Neural cell (in vitro differentiated cells): ENCODE measurements at regions not wholly inside any gene's neighbourhood (a gene's known extent, or its start where the extent isn't known, plus 50 kb on each side); places are given as distances from the start of the nearest gene placed in this dataset.

Experiments
- H2AFZ ChIP-seq: fragments of 200-600, 300-800 bp; sonication (generic), shearing (Covaris generic); 2 replicates; pipeline ENCODE4 v1.6.0; 2014; ENCODE audit warnings: low read depth, mild to moderate bottlenecking, antibody characterized with exemption, low read length, moderate library complexity
- H3F3A ChIP-seq: fragments of 200-600 bp; shearing (Covaris generic); 2 replicates; pipeline ENCODE4 v1.6.1; 2016; ENCODE audit warnings: mild to moderate bottlenecking, moderate library complexity, mixed read lengths, antibody characterized with exemption, low read length; ENCODE audit not compliant: insufficient read depth, poor library complexity, severe bottlenecking
- H3K27ac ChIP-seq: fragments of 200-600, 300-800 bp; sonication (generic), shearing (Covaris generic); 2 replicates; pipeline ENCODE4 v1.5.1; 2014; ENCODE audit warnings: mild to moderate bottlenecking, low read length, moderate library complexity
- H3K27me3 ChIP-seq: fragments of 300-800, 200-600 bp; sonication (generic), shearing (Covaris generic); 2 replicates; pipeline ENCODE4 v1.6.0; 2014; ENCODE audit warnings: mild to moderate bottlenecking, low read depth, low read length, moderate library complexity; ENCODE audit not compliant: insufficient read depth
- H3K36me3 ChIP-seq: fragments of 300-800, 200-600 bp; sonication (generic), shearing (Covaris generic); 2 replicates; pipeline ENCODE4 v1.5.1; 2014; ENCODE audit warnings: mild to moderate bottlenecking, antibody characterized with exemption, low read length, moderate library complexity; ENCODE audit not compliant: insufficient read depth
- H3K4me2 ChIP-seq: fragments of 300-800, 200-600 bp; sonication (generic), shearing (Covaris generic); 2 replicates; pipeline ENCODE4 v1.6.0; 2014; ENCODE audit warnings: mild to moderate bottlenecking, low read length
- H3K4me3 ChIP-seq: fragments of 300-800, 200-600 bp; sonication (generic), shearing (Covaris generic); 2 replicates; pipeline ENCODE4 v1.5.1; 2014; ENCODE audit warnings: mild to moderate bottlenecking, low read length, moderate library complexity
- H3K79me2 ChIP-seq: fragments of 200-600 bp; shearing (Covaris generic); replicated peaks from 2 replicates; pipeline ENCODE4 v1.6.0; 2014; ENCODE audit warnings: mild to moderate bottlenecking, low read length, moderate library complexity; ENCODE audit not compliant: insufficient read depth
- H3K9ac ChIP-seq: fragments of 300-800, 200-600 bp; sonication (generic), shearing (Covaris generic); 2 replicates; pipeline ENCODE4 v1.6.1; 2016; ENCODE audit warnings: mild to moderate bottlenecking, low read length, mixed read lengths
- H3K9me2 ChIP-seq: fragments of 200-600 bp; shearing (Covaris generic); 2 replicates; pipeline ENCODE4 v1.6.1; 2016; ENCODE audit warnings: mild to moderate bottlenecking, low read length, mixed read lengths; ENCODE audit not compliant: insufficient read depth
- H3K9me3 ChIP-seq: fragments of 200-600, 300-800 bp; sonication (generic), shearing (Covaris generic); 2 replicates; pipeline ENCODE4 v1.6.1; 2016; ENCODE audit warnings: mild to moderate bottlenecking, mixed run types, low read length, moderate library complexity, mixed read lengths
- H4K20me1 ChIP-seq: fragments of 200-600 bp; shearing (Covaris generic); 2 replicates; pipeline ENCODE4 v1.6.1; 2016; ENCODE audit warnings: mild to moderate bottlenecking, mixed run types; ENCODE audit not compliant: insufficient read depth
- EP300 ChIP-seq: fragments of 450-650 bp; conservative IDR thresholded peaks from 2 replicates; pipeline ENCODE4 v1.6.1; 2014; ENCODE audit warnings: antibody characterized with exemption, mild to moderate bottlenecking, moderate library complexity; ENCODE audit not compliant: poor library complexity, severe bottlenecking
- EZH2 ChIP-seq: fragments of 200-600, 300-800 bp; shearing (Covaris generic), sonication (generic); IDR thresholded peaks from 2 replicates; pipeline ENCODE4 v1.6.1; 2014; ENCODE audit warnings: antibody characterized with exemption, low read length, borderline replicate concordance, mild to moderate bottlenecking; ENCODE audit not compliant: insufficient read depth, poor library complexity, severe bottlenecking
- MXI1 ChIP-seq: fragments of 450-650 bp; conservative IDR thresholded peaks from 2 replicates; pipeline ENCODE4 v1.6.1; 2014; ENCODE audit warnings: antibody characterized with exemption, mild to moderate bottlenecking; ENCODE audit not compliant: poor library complexity, severe bottlenecking
- POLR2AphosphoS5 ChIP-seq: IDR thresholded peaks from 2 replicates; pipeline ENCODE4 v1.6.1; 2012
- RAD21 ChIP-seq: fragments of 450-650 bp; conservative IDR thresholded peaks from 2 replicates; pipeline ENCODE4 v1.6.1; 2014; ENCODE audit warnings: antibody characterized with exemption, mild to moderate bottlenecking, moderate library complexity
- SMC3 ChIP-seq: fragments of 450-650 bp; conservative IDR thresholded peaks from 2 replicates; pipeline ENCODE4 v1.6.1; 2014; ENCODE audit warnings: antibody characterized with exemption, mild to moderate bottlenecking, moderate library complexity; ENCODE audit not compliant: poor library complexity
- TAF1 ChIP-seq: IDR thresholded peaks from 2 replicates; pipeline ENCODE4 v1.6.1; 2012; ENCODE audit warnings: low read depth
- TF ChIP-seq, protein P1 (sequence below): fragments of 450-650 bp; IDR thresholded peaks from 2 replicates; pipeline ENCODE4 v1.5.1; 2014; ENCODE audit warnings: antibody characterized with exemption, mild to moderate bottlenecking, moderate library complexity; ENCODE audit not compliant: poor library complexity, severe bottlenecking
- TF ChIP-seq, protein P2 (sequence below): IDR thresholded peaks from 2 replicates; pipeline ENCODE4 v1.6.1; 2012; ENCODE audit warnings: borderline replicate concordance

DNA sequence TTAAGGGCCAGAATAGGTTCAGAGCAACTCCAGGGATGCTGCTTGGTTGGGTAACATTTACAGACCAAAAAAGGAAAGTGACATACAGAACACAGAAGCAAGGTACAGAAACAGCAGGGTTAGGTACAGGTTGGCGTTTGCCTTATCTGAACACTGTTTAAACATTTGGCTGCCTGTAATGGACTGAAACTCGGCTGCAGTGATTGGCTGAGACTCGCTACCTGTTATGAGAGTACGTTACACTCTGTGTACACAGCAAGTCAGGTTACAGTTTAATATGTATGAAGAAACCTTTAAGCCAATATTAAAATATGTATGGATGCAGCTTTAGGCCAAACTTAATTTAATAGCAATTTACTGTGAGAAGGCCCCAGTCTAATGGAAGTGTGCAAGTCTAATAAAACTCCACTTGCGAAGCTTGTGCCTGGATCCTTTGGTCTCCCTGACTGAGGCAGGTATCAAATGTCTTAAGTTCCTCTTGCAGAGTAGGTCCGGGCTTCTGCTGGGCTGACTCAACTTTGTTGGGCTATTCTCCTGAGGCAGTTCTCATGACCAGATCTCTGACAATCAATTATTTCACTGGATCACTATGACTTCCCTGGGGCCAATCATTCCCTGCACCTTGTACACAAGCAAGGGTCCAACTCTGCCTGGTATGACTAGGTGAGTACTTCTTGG lies 204.9 kb downstream of the ZNF462 start:
- Histone ChIP-seq H2AFZ (no peak overlapping the region), H3K9me3 (no peaks in the 10 kb centered on the region), H3K4me3 (no peak overlapping the region), H3K27me3 (no peaks in the 10 kb centered on the region), H3K79me2 (no peaks in the 10 kb centered on the region), H4K20me1 (no peaks in the 10 kb centered on the region), H3K27ac (no peak overlapping the region), H3F3A (no peaks in the 10 kb centered on the region), H3K9me2 (no peaks in the 10 kb centered on the region), H3K36me3 (no peaks in the 10 kb centered on the region), H3K9ac (no peak overlapping the region), H3K4me2 (no peak overlapping the region)
- TF ChIP-seq EP300 (no peak), EZH2 (no peak), RAD21 (no peak), MXI1 (no peak), TAF1 (no peak), SMC3 (no peak), POLR2AphosphoS5 (no peak)
- TF ChIP-seq, protein P1, sequence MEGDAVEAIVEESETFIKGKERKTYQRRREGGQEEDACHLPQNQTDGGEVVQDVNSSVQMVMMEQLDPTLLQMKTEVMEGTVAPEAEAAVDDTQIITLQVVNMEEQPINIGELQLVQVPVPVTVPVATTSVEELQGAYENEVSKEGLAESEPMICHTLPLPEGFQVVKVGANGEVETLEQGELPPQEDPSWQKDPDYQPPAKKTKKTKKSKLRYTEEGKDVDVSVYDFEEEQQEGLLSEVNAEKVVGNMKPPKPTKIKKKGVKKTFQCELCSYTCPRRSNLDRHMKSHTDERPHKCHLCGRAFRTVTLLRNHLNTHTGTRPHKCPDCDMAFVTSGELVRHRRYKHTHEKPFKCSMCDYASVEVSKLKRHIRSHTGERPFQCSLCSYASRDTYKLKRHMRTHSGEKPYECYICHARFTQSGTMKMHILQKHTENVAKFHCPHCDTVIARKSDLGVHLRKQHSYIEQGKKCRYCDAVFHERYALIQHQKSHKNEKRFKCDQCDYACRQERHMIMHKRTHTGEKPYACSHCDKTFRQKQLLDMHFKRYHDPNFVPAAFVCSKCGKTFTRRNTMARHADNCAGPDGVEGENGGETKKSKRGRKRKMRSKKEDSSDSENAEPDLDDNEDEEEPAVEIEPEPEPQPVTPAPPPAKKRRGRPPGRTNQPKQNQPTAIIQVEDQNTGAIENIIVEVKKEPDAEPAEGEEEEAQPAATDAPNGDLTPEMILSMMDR, result no peak
- TF ChIP-seq, protein P2, sequence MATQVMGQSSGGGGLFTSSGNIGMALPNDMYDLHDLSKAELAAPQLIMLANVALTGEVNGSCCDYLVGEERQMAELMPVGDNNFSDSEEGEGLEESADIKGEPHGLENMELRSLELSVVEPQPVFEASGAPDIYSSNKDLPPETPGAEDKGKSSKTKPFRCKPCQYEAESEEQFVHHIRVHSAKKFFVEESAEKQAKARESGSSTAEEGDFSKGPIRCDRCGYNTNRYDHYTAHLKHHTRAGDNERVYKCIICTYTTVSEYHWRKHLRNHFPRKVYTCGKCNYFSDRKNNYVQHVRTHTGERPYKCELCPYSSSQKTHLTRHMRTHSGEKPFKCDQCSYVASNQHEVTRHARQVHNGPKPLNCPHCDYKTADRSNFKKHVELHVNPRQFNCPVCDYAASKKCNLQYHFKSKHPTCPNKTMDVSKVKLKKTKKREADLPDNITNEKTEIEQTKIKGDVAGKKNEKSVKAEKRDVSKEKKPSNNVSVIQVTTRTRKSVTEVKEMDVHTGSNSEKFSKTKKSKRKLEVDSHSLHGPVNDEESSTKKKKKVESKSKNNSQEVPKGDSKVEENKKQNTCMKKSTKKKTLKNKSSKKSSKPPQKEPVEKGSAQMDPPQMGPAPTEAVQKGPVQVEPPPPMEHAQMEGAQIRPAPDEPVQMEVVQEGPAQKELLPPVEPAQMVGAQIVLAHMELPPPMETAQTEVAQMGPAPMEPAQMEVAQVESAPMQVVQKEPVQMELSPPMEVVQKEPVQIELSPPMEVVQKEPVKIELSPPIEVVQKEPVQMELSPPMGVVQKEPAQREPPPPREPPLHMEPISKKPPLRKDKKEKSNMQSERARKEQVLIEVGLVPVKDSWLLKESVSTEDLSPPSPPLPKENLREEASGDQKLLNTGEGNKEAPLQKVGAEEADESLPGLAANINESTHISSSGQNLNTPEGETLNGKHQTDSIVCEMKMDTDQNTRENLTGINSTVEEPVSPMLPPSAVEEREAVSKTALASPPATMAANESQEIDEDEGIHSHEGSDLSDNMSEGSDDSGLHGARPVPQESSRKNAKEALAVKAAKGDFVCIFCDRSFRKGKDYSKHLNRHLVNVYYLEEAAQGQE, result no peak

DNA sequence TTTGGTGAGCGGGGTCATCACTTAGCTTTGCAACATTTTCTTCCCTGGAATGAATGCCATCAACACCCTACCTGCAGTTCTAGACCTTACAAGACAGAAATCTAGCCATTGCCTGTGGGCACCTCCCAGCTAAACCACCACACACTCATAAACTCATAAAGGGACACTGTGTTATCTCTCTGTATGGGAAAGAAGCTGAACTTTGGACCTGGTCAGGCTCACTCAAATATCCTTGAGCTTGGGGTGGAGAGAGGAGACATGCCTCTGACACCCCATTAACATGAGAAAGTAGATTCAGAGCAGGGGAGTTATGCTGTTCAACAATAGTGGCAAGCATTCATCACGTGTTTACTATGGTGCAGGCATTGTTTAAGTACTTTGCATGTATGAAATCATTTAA lies 205.6 kb downstream of the ZNF462 start:
- H3K27me3 ChIP-seq, result no peaks in the 10 kb centered on the region
- H3K79me2 ChIP-seq, result no peaks in the 10 kb centered on the region
- H4K20me1 ChIP-seq, result no peaks in the 10 kb centered on the region
- no peaks in the 10 kb centered on the region for H3K36me3 ChIP-seq
- no peak overlapping the region for H3K4me3 ChIP-seq
- no peaks in the 10 kb centered on the region for H3K9me3 ChIP-seq
- no peak overlapping the region for H2AFZ ChIP-seq
- H3K9me2 ChIP-seq, result no peaks in the 10 kb centered on the region
- no peaks in the 10 kb centered on the region for H3F3A ChIP-seq
- no peak overlapping the region for H3K27ac ChIP-seq
- TF ChIP-seq TAF1, result no peak
- TF ChIP-seq EZH2, result no peak
- TF ChIP-seq, protein P1, result no peak
- no peak for TF ChIP-seq SMC3
- TF ChIP-seq RAD21, result no peak
- TF ChIP-seq, protein P2, result no peak
- TF ChIP-seq POLR2AphosphoS5, result no peak
- no peak for TF ChIP-seq MXI1
- TF ChIP-seq EP300, result no peak
- no peak overlapping the region for H3K9ac ChIP-seq
- H3K4me2 ChIP-seq, result no peak overlapping the region
